B cell (primary cell): ENCODE measurements at regions not wholly inside any gene's neighbourhood (a gene's known extent, or its start where the extent isn't known, plus 50 kb on each side); places are given as distances from the start of the nearest gene placed in this dataset.

Source experiments
- EZH2 ChIP-seq: IDR thresholded peaks from 2 replicates; pipeline ENCODE4 v1.6.1; 2012; ENCODE audit warnings: borderline replicate concordance, low read depth, mild to moderate bottlenecking, moderate library complexity, low read length; ENCODE audit not compliant: insufficient read depth, poor library complexity, severe bottlenecking
- TF ChIP-seq, protein P1 (sequence below): fragments of 200-600 bp; IDR thresholded peaks from one replicate; pipeline ENCODE4 v1.8.0; 2022; ENCODE audit warnings: antibody characterized with exemption, mild to moderate bottlenecking

- TF ChIP-seq, protein P1, sequence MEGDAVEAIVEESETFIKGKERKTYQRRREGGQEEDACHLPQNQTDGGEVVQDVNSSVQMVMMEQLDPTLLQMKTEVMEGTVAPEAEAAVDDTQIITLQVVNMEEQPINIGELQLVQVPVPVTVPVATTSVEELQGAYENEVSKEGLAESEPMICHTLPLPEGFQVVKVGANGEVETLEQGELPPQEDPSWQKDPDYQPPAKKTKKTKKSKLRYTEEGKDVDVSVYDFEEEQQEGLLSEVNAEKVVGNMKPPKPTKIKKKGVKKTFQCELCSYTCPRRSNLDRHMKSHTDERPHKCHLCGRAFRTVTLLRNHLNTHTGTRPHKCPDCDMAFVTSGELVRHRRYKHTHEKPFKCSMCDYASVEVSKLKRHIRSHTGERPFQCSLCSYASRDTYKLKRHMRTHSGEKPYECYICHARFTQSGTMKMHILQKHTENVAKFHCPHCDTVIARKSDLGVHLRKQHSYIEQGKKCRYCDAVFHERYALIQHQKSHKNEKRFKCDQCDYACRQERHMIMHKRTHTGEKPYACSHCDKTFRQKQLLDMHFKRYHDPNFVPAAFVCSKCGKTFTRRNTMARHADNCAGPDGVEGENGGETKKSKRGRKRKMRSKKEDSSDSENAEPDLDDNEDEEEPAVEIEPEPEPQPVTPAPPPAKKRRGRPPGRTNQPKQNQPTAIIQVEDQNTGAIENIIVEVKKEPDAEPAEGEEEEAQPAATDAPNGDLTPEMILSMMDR = no peak
- TF ChIP-seq EZH2 = no peak
These were observed 151.2 kb downstream of the ELOVL4 start for GRCh38 chr6:79796197-79796596.
